ENCODE measurements at regions not wholly inside any gene's neighbourhood (a gene's known extent, or its start where the extent isn't known, plus 50 kb on each side); places are given as distances from the start of the nearest gene placed in this dataset.

- TF ChIP-seq POLR2AphosphoS5 (IDR thresholded peaks at IDR 0.05), result no peak
- TF ChIP-seq, protein P1, sequence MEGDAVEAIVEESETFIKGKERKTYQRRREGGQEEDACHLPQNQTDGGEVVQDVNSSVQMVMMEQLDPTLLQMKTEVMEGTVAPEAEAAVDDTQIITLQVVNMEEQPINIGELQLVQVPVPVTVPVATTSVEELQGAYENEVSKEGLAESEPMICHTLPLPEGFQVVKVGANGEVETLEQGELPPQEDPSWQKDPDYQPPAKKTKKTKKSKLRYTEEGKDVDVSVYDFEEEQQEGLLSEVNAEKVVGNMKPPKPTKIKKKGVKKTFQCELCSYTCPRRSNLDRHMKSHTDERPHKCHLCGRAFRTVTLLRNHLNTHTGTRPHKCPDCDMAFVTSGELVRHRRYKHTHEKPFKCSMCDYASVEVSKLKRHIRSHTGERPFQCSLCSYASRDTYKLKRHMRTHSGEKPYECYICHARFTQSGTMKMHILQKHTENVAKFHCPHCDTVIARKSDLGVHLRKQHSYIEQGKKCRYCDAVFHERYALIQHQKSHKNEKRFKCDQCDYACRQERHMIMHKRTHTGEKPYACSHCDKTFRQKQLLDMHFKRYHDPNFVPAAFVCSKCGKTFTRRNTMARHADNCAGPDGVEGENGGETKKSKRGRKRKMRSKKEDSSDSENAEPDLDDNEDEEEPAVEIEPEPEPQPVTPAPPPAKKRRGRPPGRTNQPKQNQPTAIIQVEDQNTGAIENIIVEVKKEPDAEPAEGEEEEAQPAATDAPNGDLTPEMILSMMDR (IDR thresholded peaks at IDR 0.05), result no peak
Observed at GRCh38 chr2:41878056-41878455, 169.8 kb upstream of the PKDCC start.

Measured in stomach (tissue), 4 donors.